Neural crest cell (in vitro differentiated cells): ENCODE measurements at regions not wholly inside any gene's neighbourhood (a gene's known extent, or its start where the extent isn't known, plus 50 kb on each side); places are given as distances from the start of the nearest gene placed in this dataset.

Experiments used
- DNase-seq: peaks from one replicate; pipeline ENCODE4 v3.0.0; 2021; ENCODE audit warnings: low read depth, mixed read lengths, low spot score
- H3K27ac Mint-ChIP-seq: one replicate; pipeline ENCODE4 v1.8.0; 2021; ENCODE audit warnings: mild to moderate bottlenecking, mixed read lengths; ENCODE audit not compliant: unreplicated experiment
- H3K27me3 Mint-ChIP-seq: 2 replicates; pipeline ENCODE4 v1.8.0; 2021; ENCODE audit warnings: low read depth, mild to moderate bottlenecking, mixed read lengths
- H3K36me3 Mint-ChIP-seq: 2 replicates; pipeline ENCODE4 v1.8.0; 2021; ENCODE audit warnings: low read depth, mild to moderate bottlenecking, mixed read lengths
- H3K4me1 Mint-ChIP-seq: 2 replicates; pipeline ENCODE4 v1.8.0; 2021; ENCODE audit warnings: mixed read lengths
- H3K4me3 Mint-ChIP-seq: one replicate; pipeline ENCODE4 v1.8.0; 2021; ENCODE audit warnings: mild to moderate bottlenecking, mixed read lengths
- H3K9me3 Mint-ChIP-seq: 2 replicates; pipeline ENCODE4 v1.8.0; 2021; ENCODE audit warnings: mixed read lengths
- CTCF ChIP-seq: fragments of 200-600 bp; sonication (generic); conservative IDR thresholded peaks from 2 replicates; pipeline ENCODE4 v1.5.0; 2021; ENCODE audit warnings: antibody characterized with exemption, mild to moderate bottlenecking

- TF ChIP-seq CTCF: no peak
- no peaks in the 10 kb centered on the region for H3K27me3 Mint-ChIP-seq
- H3K36me3 Mint-ChIP-seq: no peaks in the 10 kb centered on the region
Measured at GRCh38 chr3:99016452-99016851, 115.0 kb upstream of the DCBLD2 start.

GRCh38 chr3:99013777-99014315 is 112.4 kb upstream of the DCBLD2 start:
- H3K4me1 Mint-ChIP-seq: no peaks in the 10 kb centered on the region
- TF ChIP-seq CTCF: no peak

More at GRCh38 chr3:99016452-99016851, 115.0 kb upstream of the DCBLD2 start:
- no peaks in the 10 kb centered on the region for H3K9me3 Mint-ChIP-seq
- H3K27ac Mint-ChIP-seq: no peak overlapping the region
- no peaks in the 10 kb centered on the region for H3K4me1 Mint-ChIP-seq
- DNase-seq: no peak
- no peak overlapping the region for H3K4me3 Mint-ChIP-seq

GRCh38 chr3:99013077-99013476 is 111.6 kb upstream of the DCBLD2 start:
- no peak for DNase-seq
- TF ChIP-seq CTCF: peak; percentile 25
- no peaks in the 10 kb centered on the region for H3K9me3 Mint-ChIP-seq
- H3K27me3 Mint-ChIP-seq: no peaks in the 10 kb centered on the region
- no peaks in the 10 kb centered on the region for H3K4me1 Mint-ChIP-seq
- H3K27ac Mint-ChIP-seq: no peak overlapping the region
- H3K36me3 Mint-ChIP-seq: no peaks in the 10 kb centered on the region
- no peak overlapping the region for H3K4me3 Mint-ChIP-seq

More at GRCh38 chr3:99013777-99014315, 112.4 kb upstream of the DCBLD2 start:
- Mint-ChIP-seq H3K27ac (no peak overlapping the region), H3K4me3 (no peak overlapping the region), H3K27me3 (no peaks in the 10 kb centered on the region), H3K36me3 (no peaks in the 10 kb centered on the region), H3K9me3 (no peaks in the 10 kb centered on the region)
- DNase-seq: no peak

- no peaks in the 10 kb centered on the region for H3K36me3 Mint-ChIP-seq
- no peak overlapping the region for H3K27ac Mint-ChIP-seq
- no peaks in the 10 kb centered on the region for H3K9me3 Mint-ChIP-seq
Measured at GRCh38 chr3:99012051-99012450, 110.6 kb upstream of the DCBLD2 start.

GRCh38 chr3:99009851-99010250 is 108.4 kb upstream of the DCBLD2 start:
- no peak for TF ChIP-seq CTCF
- Mint-ChIP-seq H3K27ac (no peak overlapping the region), H3K36me3 (no peaks in the 10 kb centered on the region), H3K4me1 (no peaks in the 10 kb centered on the region), H3K9me3 (peaks cover 3% of the 10 kb centered on the region), H3K4me3 (no peak overlapping the region), H3K27me3 (no peaks in the 10 kb centered on the region)
- DNase-seq: no peak

More at GRCh38 chr3:99012051-99012450, 110.6 kb upstream of the DCBLD2 start:
- H3K4me1 Mint-ChIP-seq: no peaks in the 10 kb centered on the region
- no peak for TF ChIP-seq CTCF
- H3K27me3 Mint-ChIP-seq: no peaks in the 10 kb centered on the region
- DNase-seq: no peak
- no peak overlapping the region for H3K4me3 Mint-ChIP-seq
